ENCODE measurements at regions not wholly inside any gene's neighbourhood (a gene's known extent, or its start where the extent isn't known, plus 50 kb on each side); places are given as distances from the start of the nearest gene placed in this dataset.
A peak's percentile ranks its signal among the peaks of the same experiment; 100 is the strongest.

GRCh38 chr14:55950135-55950534 lies 168.1 kb upstream of the PELI2 start:
- intact Hi-C loops (cut with DNase I) = no loop called here
- DNase-seq = no peak

DNA sequence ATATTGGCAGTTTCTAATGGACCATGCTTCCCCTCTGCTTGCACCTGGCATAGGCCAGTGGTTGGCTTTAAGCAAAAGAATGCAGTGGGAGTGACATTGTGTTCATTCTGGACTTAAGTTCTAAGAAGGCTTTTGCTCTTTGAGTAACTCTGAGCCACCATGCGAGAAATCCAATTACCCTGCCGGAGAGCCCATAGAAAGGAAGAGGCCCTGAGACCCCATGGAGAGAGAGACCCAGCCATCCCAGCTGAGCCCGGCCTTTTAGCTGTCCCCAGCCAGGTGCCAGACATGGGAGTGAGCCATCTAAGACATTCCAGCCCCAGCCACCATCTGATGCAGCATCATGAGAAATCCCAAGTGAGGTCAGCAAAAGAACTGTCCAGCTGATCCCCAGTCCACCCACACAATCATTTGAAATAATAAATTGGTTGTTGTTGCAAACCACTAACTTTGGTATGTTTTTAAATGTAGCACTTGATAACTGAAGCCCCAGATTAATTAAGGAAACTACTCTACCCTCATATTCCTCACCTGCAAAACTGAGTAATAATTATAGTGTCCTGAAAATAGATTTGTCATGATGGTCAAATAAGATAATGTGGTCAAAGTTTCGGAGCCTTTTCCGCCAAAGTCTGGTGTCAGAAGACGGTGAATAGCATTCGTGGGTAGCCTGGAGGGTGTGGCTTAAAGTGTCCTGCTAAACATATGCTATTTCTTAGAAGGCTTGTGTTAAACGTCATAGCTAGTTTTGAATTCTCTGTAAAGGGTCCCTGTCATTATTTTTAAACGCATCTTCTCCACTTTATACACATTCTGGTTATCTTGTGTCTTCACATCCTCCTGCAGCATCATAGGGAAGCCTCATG lies 166.6 kb upstream of the PELI2 start:
- no peak for DNase-seq
- intact Hi-C loops (cut with DNase I) = no loop called here

GRCh38 chr14:55954108-55954507 lies 164.1 kb upstream of the PELI2 start:
- DNase-seq = no peak
- intact Hi-C loops (cut with DNase I) = no loop called here

GRCh38 chr14:55955175-55955574 lies 163.0 kb upstream of the PELI2 start:
- intact Hi-C loops (cut with DNase I) = no loop called here
- DNase-seq = no peak

GRCh38 chr14:55957950-55958349 lies 160.3 kb upstream of the PELI2 start:
- peak in 2 of 42 donors; percentile 15 to 23 for DNase-seq
- intact Hi-C loops (cut with DNase I) = no loop called here

DNA sequence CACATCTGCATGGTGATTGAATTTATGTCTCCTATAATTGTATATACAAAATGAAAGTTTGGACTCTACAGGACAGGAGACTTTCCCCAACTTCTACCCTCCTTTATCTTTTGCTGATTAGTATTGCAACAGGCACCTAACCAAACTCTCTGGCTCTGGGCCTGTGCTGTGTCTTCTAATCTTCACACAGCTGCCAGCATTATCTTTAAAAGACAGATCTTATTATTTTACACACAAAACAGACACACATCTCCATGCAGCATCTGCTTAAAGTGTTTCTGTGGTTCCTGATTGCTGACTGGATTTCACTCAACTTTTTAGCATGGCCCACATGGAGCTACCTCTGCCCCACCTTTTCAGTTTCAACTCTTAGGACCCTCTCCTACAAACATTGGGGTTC lies 154.9 kb upstream of the PELI2 start:
- no peak for DNase-seq

DNA sequence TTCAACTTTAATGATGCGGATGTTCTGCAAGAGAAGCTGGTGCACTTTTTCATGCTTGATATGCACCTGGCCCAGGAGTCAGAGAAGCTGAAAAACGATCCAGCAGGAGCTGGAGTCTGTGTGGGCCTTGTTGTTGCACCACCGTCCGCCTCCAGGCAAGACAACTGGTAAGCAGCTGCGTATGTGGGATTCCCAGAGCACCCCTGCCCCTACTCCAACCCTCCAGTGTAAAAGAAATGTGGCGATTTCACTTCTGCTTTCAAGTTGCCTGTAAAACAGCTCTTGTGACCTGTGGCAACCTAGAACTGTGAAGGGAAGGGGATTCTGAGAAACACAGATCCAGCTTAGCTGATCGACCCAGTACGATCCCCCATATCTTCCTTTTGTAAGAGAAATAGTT lies 154.1 kb upstream of the PELI2 start:
- intact Hi-C loops (cut with DNase I) = no loop called here
- no peak for DNase-seq

More for the DNA sequence above, 154.9 kb upstream of the PELI2 start:
- intact Hi-C loops (cut with DNase I) = no loop called here

GRCh38 chr14:55964821-55965220 lies 153.4 kb upstream of the PELI2 start:
- intact Hi-C loops (cut with DNase I) = no loop called here
- no peak for DNase-seq

DNA sequence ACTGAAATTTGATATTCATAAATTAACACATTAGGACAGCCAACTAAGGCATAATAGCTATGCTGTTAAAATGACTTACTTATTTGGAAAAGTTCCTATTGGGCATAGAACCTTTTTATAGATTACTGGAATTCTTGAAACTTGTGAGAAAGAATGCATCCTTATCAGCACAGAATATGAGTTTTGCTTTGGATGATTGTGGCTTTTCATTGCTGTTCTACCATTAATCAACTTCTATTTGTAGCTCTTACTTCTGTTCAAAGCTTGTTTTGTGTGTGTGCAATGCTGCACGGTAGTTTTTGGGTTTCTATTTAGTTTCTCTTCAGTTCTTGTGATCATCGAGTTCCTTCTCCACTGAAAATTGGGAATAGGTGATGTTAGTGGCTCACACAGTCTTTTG lies 152.4 kb upstream of the PELI2 start:
- no peak for DNase-seq
- intact Hi-C loops (cut with DNase I) = no loop called here

DNA sequence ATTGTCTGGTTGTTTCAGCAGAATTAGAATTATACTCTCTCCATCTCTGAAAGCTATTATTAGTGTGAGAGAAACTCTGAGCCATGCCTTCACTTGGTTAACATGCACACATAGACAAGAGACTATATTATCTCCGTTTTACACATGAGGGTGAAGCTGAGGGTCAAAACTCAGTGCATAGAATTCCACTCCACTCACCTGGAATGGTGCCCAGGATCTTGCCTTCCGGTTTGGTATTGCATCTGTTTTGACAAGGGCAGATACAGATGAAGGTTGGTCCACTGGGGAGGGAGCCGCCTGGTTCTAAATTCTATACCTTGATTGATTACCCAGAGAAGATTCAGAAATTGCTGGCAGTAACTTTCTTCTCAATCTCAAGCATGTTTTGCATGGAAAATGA lies 149.5 kb upstream of the PELI2 start:
- DNase-seq = no peak

DNA sequence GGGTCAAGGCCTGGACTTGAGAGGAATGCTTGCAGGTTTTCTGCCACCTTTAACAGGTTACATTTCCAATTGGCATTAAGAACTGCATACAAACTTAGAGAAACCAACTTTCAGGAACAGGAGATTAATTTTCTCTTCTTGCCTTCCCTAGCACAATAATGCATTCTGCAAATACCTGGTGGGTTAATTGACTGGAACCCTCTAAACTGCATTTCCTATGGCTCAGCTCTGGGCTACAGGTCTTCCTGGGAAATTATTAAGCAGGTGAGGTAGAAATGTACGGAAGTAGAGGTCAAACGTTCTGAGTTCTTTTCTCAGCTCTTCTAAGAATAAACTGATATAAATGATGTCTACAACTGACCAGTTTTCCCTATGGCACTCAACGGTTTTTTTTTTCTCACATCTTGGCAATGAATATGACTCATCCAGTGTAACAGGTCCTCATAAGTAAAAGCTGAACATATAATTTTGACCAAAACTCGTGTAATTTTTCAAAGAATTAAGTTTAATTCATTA lies 144.9 kb upstream of the PELI2 start:
- intact Hi-C loops (cut with DNase I) = no loop called here
- no peak for DNase-seq

More for the DNA sequence above, 149.5 kb upstream of the PELI2 start:
- intact Hi-C loops (cut with DNase I) = no loop called here

GRCh38 chr14:55973911-55974630 lies 144.1 kb upstream of the PELI2 start:
- intact Hi-C loops (cut with DNase I) = no loop called here
- no peak for DNase-seq

GRCh38 chr14:55975281-55975910 lies 142.8 kb upstream of the PELI2 start:
- intact Hi-C loops (cut with DNase I) = no loop called here
- no peak for DNase-seq

GRCh38 chr14:55976219-55976618 lies 142.0 kb upstream of the PELI2 start:
- DNase-seq = no peak
- intact Hi-C loops (cut with DNase I) = no loop called here

DNA sequence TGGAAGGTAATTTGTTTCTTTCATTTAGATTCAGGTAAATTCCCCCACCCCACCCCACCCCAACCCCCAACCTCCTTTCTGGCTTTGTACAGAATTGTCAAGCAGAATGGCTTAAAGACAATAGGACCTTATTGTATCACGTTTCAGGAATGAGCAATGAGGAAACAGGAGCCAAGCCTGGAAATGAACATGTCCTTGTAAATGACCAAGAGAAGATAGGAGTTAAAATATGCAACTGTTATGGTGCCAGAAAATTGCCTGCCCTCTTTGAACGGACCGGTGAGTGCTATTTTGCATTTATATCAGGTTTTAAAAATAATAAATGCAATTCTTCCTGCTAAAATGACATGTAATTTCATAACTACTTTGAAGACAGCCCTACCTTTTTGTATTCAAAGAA lies 141.6 kb upstream of the PELI2 start:
- intact Hi-C loops (cut with DNase I) = no loop called here
- no peak for DNase-seq

GRCh38 chr14:55977392-55978150 lies 140.6 kb upstream of the PELI2 start:
- intact Hi-C loops (cut with DNase I) = no loop called here

GRCh38 chr14:55979096-55979495 lies 139.1 kb upstream of the PELI2 start:
- intact Hi-C loops (cut with DNase I) = no loop called here

More at GRCh38 chr14:55977392-55978150, 140.6 kb upstream of the PELI2 start:
- DNase-seq = peak in 16 of 42 donors; percentile 12 to 65 (median 24)

DNA sequence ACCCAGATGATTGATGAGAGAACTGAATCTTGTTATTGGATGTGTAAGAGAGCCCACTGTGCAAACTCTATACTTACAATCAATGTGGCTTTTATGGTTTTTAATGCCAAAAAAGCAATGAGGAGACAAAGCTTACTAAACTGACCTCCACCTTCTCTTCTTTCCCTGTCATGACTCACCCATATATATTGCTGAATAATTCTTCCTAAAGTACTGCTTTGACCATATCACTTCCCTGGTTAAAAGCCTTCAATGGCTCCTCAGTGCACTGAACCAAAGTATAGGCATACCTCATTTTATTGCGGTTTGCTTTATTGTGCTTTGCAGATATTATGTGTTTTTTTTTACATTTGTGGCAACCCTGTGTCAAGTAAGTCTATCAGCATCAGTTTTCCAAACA lies 138.4 kb upstream of the PELI2 start:
- intact Hi-C loops (cut with DNase I) = no loop called here
- no peak for DNase-seq

More at GRCh38 chr14:55979096-55979495, 139.1 kb upstream of the PELI2 start:
- peak in 2 of 42 donors; percentile 24 to 53 for DNase-seq

- DNase-seq = no peak
- intact Hi-C loops (cut with DNase I) = no loop called here
Observed at GRCh38 chr14:55980970-55981369, 137.2 kb upstream of the PELI2 start.

Data from head of caudate nucleus (tissue), 42 donors.